DND-41 (cell line): ENCODE measurements at regions not wholly inside any gene's neighbourhood (a gene's known extent, or its start where the extent isn't known, plus 50 kb on each side); places are given as distances from the start of the nearest gene placed in this dataset.

ENCODE experiments used
- ATAC-seq: fragments of 200-7000 bp; cut with Tn5 transposase; 3 replicates; pipeline ENCODE4 v1.9.1; 2021; ENCODE audit warnings: low read depth; ENCODE audit not compliant: insufficient read depth
- DNase-seq: peaks from one replicate; pipeline ENCODE4 v3.0.0-alpha.2; 2020
- H2AFZ ChIP-seq: 2 replicates; pipeline ENCODE4 v1.6.0; 2012; ENCODE audit warnings: low read depth, low read length
- H3K27ac ChIP-seq: 2 replicates; pipeline ENCODE4 v1.5.1; 2012; ENCODE audit warnings: low read length, inconsistent platforms
- H3K27me3 ChIP-seq: fragments of 200-600 bp; sonication (generic); 2 replicates; pipeline ENCODE4 v1.6.0; 2012; ENCODE audit warnings: low read length, mild to moderate bottlenecking, inconsistent platforms; ENCODE audit not compliant: insufficient read depth, poor library complexity
- H3K36me3 ChIP-seq: 2 replicates; pipeline ENCODE4 v1.5.1; 2012; ENCODE audit warnings: low read length, inconsistent platforms; ENCODE audit not compliant: insufficient read depth
- H3K4me1 ChIP-seq: 2 replicates; pipeline ENCODE4 v1.5.1; 2012; ENCODE audit warnings: mild to moderate bottlenecking, low read length; ENCODE audit not compliant: insufficient read depth
- H3K4me2 ChIP-seq: 2 replicates; pipeline ENCODE4 v1.6.0; 2012; ENCODE audit warnings: mild to moderate bottlenecking, moderate library complexity, low read length, inconsistent platforms; ENCODE audit not compliant: insufficient read depth
- H3K4me3 ChIP-seq, 2 experiments: fragments of 200-600 bp in 1 of 2; shearing (Covaris generic) in 1 of 2; 2 replicates each; pipeline ENCODE4 v1.5.1; 2012 to 2016; ENCODE audit warnings: inconsistent platforms in 2 of 2, low read length in 2 of 2, mild to moderate bottlenecking in 2 of 2, low read depth in 1 of 2, moderate library complexity in 1 of 2
- H3K79me2 ChIP-seq: 2 replicates; pipeline ENCODE4 v1.6.0; 2012; ENCODE audit warnings: low read length, inconsistent platforms; ENCODE audit not compliant: insufficient read depth
- H3K9ac ChIP-seq: 2 replicates; pipeline ENCODE4 v1.6.0; 2012; ENCODE audit warnings: low read depth, mild to moderate bottlenecking, inconsistent platforms, low read length, moderate library complexity
- H3K9me3 ChIP-seq: 2 replicates; pipeline ENCODE4 v1.5.1; 2012; ENCODE audit warnings: low read length, moderate library complexity, mild to moderate bottlenecking, inconsistent platforms; ENCODE audit not compliant: insufficient read depth, severe bottlenecking
- H4K20me1 ChIP-seq: 2 replicates; pipeline ENCODE4 v1.6.0; 2012; ENCODE audit warnings: low read length; ENCODE audit not compliant: insufficient read depth
- CTCF ChIP-seq: IDR thresholded peaks from 2 replicates; pipeline ENCODE4 v1.5.1; 2012; ENCODE audit warnings: borderline replicate concordance, low read length, moderate library complexity, mild to moderate bottlenecking; ENCODE audit not compliant: poor library complexity, severe bottlenecking; ENCODE audit errors: extremely low read depth
- EZH2 ChIP-seq: IDR thresholded peaks from 3 replicates; pipeline ENCODE4 v1.6.1; 2012; ENCODE audit warnings: borderline replicate concordance, low read depth, mild to moderate bottlenecking, moderate library complexity, low read length, inconsistent platforms; ENCODE audit not compliant: severe bottlenecking

DNA sequence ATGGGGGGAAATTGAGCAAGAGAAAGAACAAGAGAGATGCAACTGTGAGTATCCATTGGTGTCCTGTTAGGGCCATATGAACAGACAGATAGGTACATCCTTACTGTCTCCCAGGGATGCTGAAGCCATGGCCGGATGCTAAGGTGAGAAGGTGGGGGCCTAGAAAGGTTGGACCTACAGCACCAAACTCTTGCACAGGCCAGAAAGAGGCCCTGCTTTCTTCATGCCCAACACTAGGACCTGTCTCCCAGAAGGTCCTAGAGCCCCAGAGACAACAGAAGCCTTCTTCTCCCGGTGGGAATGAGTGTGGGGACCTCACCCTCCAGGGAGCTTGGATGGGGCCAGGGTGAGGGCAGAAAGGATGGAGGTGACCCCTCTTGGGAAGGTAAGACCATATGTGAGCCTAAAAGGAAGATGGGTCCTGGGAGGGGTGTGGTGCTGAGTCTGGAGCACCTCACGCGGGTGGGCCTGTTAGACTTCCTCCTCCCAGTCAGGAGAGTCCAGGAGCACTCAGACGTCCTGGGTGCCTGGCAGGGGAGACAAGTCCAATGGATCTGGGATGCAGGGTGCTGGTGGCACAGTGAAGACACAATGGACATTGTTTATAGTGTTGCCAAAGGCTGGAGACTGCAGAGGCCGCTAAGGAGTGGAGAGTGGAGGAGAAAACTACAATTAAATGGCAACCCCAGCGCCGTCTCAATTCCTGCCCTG lies 265.3 kb downstream of the CYP26B1 start:
- H4K20me1 ChIP-seq: no peaks in the 10 kb centered on the region; the same call in 1 of the 2 replicates
- TF ChIP-seq CTCF: no peak
- no peak for TF ChIP-seq EZH2
- H2AFZ ChIP-seq: no peak overlapping the region
- no peak overlapping the region for H3K9ac ChIP-seq
- no peaks in the 10 kb centered on the region for H3K36me3 ChIP-seq
- no peaks in the 10 kb centered on the region for H3K27me3 ChIP-seq
- no peak overlapping the region for H3K4me2 ChIP-seq
- H3K79me2 ChIP-seq: no peaks in the 10 kb centered on the region
- H3K27ac ChIP-seq: no peak overlapping the region
- H3K9me3 ChIP-seq: no peaks in the 10 kb centered on the region
- no peak for ATAC-seq
- H3K4me3 ChIP-seq: no peak overlapping the region
- no peak for DNase-seq
- H3K4me1 ChIP-seq: no peaks in the 10 kb centered on the region

GRCh38 chr2:71880846-71881610 lies 266.6 kb downstream of the CYP26B1 start:
- no peak for ATAC-seq
- no peaks in the 10 kb centered on the region for H3K79me2 ChIP-seq
- H3K27ac ChIP-seq: no peak overlapping the region
- H3K36me3 ChIP-seq: no peaks in the 10 kb centered on the region
- no peaks in the 10 kb centered on the region for H3K9me3 ChIP-seq
- TF ChIP-seq EZH2: no peak
- no peak for TF ChIP-seq CTCF
- H4K20me1 ChIP-seq: no peaks in the 10 kb centered on the region; the same call in 1 of the 2 replicates
- H3K9ac ChIP-seq: no peak overlapping the region
- H3K4me3 ChIP-seq: no peak overlapping the region
- no peak for DNase-seq
- H3K4me2 ChIP-seq: no peak overlapping the region
- no peaks in the 10 kb centered on the region for H3K4me1 ChIP-seq
- H3K27me3 ChIP-seq: no peaks in the 10 kb centered on the region
- H2AFZ ChIP-seq: no peak overlapping the region

DNA sequence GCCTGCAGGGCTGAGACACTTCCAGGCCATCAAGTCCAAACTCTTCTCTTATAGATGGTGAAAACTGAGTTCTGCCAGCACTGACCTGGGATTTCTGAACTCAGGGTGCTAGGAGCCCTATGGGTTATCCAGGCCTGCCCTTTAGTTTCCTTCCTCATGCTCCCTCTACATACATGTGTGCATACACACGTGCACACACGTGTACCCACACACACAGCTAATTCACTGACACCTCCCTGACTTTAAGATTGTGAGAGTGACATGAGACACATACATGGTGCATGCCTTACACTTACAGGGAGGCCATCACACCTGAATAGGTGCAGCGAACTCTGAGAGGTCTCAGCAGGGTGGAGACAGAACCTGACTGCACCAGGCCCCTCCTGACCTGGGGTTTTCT lies 267.4 kb downstream of the CYP26B1 start:
- TF ChIP-seq CTCF (no peak), EZH2 (no peak)
- no peak overlapping the region for H3K4me3 ChIP-seq

More for the DNA sequence above, 267.4 kb downstream of the CYP26B1 start:
- H3K4me2 ChIP-seq: no peak overlapping the region
- H2AFZ ChIP-seq: no peak overlapping the region
- no peaks in the 10 kb centered on the region for H3K9me3 ChIP-seq
- no peaks in the 10 kb centered on the region for H3K4me1 ChIP-seq
- H3K27me3 ChIP-seq: no peaks in the 10 kb centered on the region
- no peaks in the 10 kb centered on the region for H3K36me3 ChIP-seq
- no peak overlapping the region for H3K27ac ChIP-seq
- DNase-seq: no peak
- no peaks in the 10 kb centered on the region for H3K79me2 ChIP-seq
- no peak for ATAC-seq
- H3K9ac ChIP-seq: no peak overlapping the region
- no peaks in the 10 kb centered on the region; the same call in 1 of the 2 replicates for H4K20me1 ChIP-seq
